Activated naive CD8-positive, alpha-beta T cell treated with anti-CD3 and anti-CD28 coated beads, Interleukin-2, amount 50 U/mL, for 16 hours (primary cell): ENCODE measurements at regions not wholly inside any gene's neighbourhood (a gene's known extent, or its start where the extent isn't known, plus 50 kb on each side); places are given as distances from the start of the nearest gene placed in this dataset.
"Not testable (repeated sequence)": the region's sequence is repeated elsewhere in the genome, so short reads cannot be mapped to it uniquely, and the experiment has no call there.

Source experiments
- DNase-seq: peaks from one replicate; pipeline ENCODE4 v3.0.0-alpha.2; 2020; ENCODE audit warnings: low read depth, low spot score

- DNase-seq, result no peak
Observed at GRCh38 chr22:25281675-25282345, 62.4 kb downstream of the CRYBB2 start.

- DNase-seq, result no peak
Observed at GRCh38 chr22:25282346-25282670, 62.9 kb downstream of the CRYBB2 start.

GRCh38 chr22:25282671-25283561 lies 63.5 kb downstream of the CRYBB2 start:
- no peak for DNase-seq

GRCh38 chr22:25288481-25288880 lies 69.0 kb downstream of the CRYBB2 start:
- not testable (repeated sequence) for DNase-seq

GRCh38 chr22:25301912-25302311 lies 82.5 kb downstream of the CRYBB2 start:
- not testable (repeated sequence) for DNase-seq

GRCh38 chr22:25309586-25309985 lies 90.1 kb downstream of the CRYBB2 start:
- DNase-seq, result not testable (repeated sequence)

- not testable (repeated sequence) for DNase-seq
Observed at GRCh38 chr22:25311924-25312323, 92.5 kb downstream of the CRYBB2 start.

- no peak for DNase-seq
Observed at GRCh38 chr22:25318081-25318823, 98.8 kb downstream of the CRYBB2 start.

GRCh38 chr22:25327018-25327755 lies 107.7 kb downstream of the CRYBB2 start:
- no peak for DNase-seq

GRCh38 chr22:25331050-25331449 lies 111.6 kb downstream of the CRYBB2 start:
- no peak for DNase-seq

GRCh38 chr22:25331911-25332310 lies 112.5 kb downstream of the CRYBB2 start:
- not testable (repeated sequence) for DNase-seq

GRCh38 chr22:25332386-25332785 lies 112.9 kb downstream of the CRYBB2 start:
- DNase-seq, result no peak

- no peak for DNase-seq
Observed at GRCh38 chr22:25334162-25334490, 114.7 kb downstream of the CRYBB2 start.

- DNase-seq, result not testable (repeated sequence)
Observed at GRCh38 chr22:25334631-25335030, 115.2 kb downstream of the CRYBB2 start.

- not testable (repeated sequence) for DNase-seq
Observed at GRCh38 chr22:25335276-25335675, 115.8 kb downstream of the CRYBB2 start.

GRCh38 chr22:25340536-25340935 lies 121.1 kb downstream of the CRYBB2 start:
- DNase-seq, result not testable (repeated sequence)

- not testable (repeated sequence) for DNase-seq
Observed at GRCh38 chr22:25344366-25344765, 124.9 kb downstream of the CRYBB2 start.

GRCh38 chr22:25346859-25347751 lies 127.7 kb downstream of the CRYBB2 start:
- DNase-seq, result no peak

- no peak for DNase-seq
Observed at GRCh38 chr22:25347752-25348102, 128.3 kb downstream of the CRYBB2 start.

GRCh38 chr22:25348391-25348790 lies 129.0 kb downstream of the CRYBB2 start:
- DNase-seq, result no peak

- not testable (repeated sequence) for DNase-seq
Observed at GRCh38 chr22:25348996-25349395, 129.6 kb downstream of the CRYBB2 start.
